ENCODE measurements at regions not wholly inside any gene's neighbourhood (a gene's known extent, or its start where the extent isn't known, plus 50 kb on each side); places are given as distances from the start of the nearest gene placed in this dataset.

DNA sequence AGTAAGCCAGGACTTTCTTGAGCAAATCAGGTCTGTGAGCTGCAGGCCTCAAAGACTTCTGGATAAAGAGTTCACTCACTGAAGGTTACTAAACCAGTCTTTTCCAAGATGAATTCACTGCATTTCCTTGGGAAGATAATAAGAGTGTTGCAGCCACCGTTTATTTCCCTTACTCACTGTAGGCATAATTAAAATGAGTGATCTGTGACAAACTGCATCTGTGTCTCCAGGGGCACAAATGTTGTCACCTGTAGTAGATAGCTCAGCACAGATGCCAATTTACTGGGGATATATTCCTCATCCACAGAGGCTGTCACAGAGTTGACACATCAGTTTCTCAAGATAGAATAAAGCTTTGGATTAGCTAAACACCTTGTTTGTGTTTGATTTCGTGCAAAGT is 580.2 kb downstream of the SPRY1 start:
- H3K27ac ChIP-seq: no peak overlapping the region
- TF ChIP-seq, protein P1, sequence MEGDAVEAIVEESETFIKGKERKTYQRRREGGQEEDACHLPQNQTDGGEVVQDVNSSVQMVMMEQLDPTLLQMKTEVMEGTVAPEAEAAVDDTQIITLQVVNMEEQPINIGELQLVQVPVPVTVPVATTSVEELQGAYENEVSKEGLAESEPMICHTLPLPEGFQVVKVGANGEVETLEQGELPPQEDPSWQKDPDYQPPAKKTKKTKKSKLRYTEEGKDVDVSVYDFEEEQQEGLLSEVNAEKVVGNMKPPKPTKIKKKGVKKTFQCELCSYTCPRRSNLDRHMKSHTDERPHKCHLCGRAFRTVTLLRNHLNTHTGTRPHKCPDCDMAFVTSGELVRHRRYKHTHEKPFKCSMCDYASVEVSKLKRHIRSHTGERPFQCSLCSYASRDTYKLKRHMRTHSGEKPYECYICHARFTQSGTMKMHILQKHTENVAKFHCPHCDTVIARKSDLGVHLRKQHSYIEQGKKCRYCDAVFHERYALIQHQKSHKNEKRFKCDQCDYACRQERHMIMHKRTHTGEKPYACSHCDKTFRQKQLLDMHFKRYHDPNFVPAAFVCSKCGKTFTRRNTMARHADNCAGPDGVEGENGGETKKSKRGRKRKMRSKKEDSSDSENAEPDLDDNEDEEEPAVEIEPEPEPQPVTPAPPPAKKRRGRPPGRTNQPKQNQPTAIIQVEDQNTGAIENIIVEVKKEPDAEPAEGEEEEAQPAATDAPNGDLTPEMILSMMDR (IDR thresholded peaks at IDR 0.05): no peak
- TF ChIP-seq ZFX (IDR thresholded peaks at IDR 0.05; ENCODE audit: borderline replicate concordance): no peak

DNA sequence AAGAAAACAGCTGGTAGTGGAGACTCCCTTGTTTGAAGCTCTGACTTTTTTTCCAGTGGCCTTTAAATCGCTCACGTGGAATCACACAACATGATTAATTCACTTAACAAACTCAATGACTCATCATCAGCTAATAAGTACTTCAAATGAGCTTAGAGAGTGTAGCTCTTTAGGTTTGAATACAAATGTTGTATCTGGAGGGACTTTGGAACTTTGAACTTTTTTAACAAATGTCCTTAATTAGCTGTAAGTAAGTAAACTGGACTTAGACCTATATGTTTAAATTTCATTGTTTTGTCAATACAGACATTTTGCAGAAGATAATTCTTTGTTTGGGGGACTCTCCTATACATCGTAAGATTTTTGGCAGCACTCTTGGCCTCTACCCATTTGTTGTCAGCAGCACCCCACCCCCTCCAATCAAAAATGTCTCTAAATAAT is 581.1 kb downstream of the SPRY1 start:
- no peak overlapping the region for H3K27ac ChIP-seq
- no peak for TF ChIP-seq ZFX (IDR thresholded peaks at IDR 0.05; ENCODE audit: borderline replicate concordance)
- TF ChIP-seq, protein P1 (IDR thresholded peaks at IDR 0.05): no peak

DNA sequence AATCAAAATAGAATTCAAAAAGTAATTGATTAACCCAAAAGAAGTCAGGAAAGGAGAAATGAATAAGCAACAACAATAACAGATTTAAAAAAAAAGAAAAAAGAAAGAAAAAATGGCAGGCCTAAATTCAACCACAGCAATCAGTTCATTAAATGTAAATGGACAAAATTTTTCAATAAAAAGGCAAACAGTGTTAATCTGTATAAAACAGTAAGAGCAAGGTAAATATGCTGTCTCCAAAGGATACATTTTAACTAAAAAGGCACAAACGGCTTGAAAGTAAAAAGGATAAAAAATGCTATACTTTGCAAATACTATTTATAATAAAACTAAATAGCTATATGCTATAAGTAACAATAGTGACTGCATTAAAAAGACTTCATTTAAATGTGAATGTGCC is 582.0 kb downstream of the SPRY1 start:
- H3K27ac ChIP-seq: no peak overlapping the region
- TF ChIP-seq, protein P1 (IDR thresholded peaks at IDR 0.05): no peak
- no peak for TF ChIP-seq ZFX (IDR thresholded peaks at IDR 0.05; ENCODE audit: borderline replicate concordance)

DNA sequence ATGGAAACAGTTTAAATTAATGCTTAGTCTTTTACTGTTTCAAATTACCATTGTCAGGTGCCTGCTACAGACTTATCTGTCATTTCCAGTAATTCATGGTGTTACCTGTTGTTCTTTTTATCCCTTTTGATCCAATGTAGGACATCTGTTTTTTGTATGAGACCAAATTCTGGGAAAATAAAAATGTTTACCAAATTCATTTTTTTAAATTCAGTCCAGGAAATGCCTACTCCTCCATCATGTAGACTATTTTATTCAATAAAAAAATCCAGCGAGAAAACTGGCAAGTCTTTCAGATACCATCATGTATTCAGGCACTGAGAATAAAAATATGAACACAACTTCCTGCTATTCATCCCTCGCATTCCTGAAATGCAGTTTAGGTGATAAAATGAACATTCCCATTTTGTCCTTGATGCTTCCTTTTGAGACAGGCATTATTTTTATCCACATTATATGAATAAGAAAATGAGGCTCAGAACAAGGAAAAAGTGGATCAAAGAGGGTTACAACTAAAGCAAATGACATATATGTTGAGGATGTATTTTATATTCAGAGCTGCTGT is 584.2 kb downstream of the SPRY1 start:
- H3K27ac ChIP-seq: no peak overlapping the region
- no peak for TF ChIP-seq ZFX (IDR thresholded peaks at IDR 0.05; ENCODE audit: borderline replicate concordance)
- TF ChIP-seq, protein P1 (IDR thresholded peaks at IDR 0.05): no peak

DNA sequence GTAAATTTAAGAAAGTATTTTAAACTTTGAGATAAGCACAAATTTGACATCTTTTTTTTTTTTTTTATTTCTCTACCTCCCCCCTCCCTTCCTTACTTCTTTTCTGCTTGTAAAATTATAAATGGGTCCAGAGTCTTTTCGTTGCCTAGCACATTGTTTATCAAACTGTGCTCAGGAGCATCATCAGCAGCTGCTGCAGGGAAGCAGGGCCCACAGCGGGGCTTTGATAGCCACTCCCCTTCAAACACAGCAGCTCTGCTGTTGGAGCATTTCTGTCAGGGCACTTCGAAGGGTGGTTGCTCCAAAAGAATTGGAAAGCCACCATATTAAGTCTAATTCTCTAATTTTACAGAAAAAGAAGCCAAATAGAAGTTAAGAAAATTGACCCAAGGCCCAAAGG is 588.3 kb downstream of the SPRY1 start:
- H3K27ac ChIP-seq: no peak overlapping the region
- no peak for TF ChIP-seq ZFX (IDR thresholded peaks at IDR 0.05; ENCODE audit: borderline replicate concordance)
- TF ChIP-seq, protein P1 (IDR thresholded peaks at IDR 0.05): no peak

DNA sequence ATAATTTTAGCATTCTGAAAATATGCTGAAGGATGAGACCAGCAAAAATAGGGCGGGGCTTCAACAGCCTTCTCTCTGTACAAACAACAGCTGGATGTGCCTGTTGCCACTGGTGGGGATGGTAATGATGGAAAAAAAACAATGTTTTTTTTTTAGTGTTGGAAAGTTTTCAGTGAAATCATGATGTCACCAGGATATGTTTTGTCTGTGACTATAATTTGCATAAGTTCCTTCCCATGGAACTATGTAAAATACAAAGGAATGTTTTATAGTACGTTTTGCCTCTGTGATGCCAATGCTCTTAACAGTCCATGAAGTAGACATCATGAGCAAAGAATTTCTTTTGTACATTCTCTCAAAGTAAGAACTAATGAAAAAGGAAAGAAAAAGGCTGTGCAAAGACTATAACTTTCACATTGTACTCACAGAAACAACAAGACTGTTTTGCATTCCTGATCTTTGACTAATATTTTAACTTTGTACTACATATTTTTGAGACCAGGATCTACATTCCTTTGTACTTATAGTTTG is 589.7 kb downstream of the SPRY1 start:
- H3K27ac ChIP-seq: no peak overlapping the region
- TF ChIP-seq, protein P1 (IDR thresholded peaks at IDR 0.05): no peak
- TF ChIP-seq ZFX (IDR thresholded peaks at IDR 0.05; ENCODE audit: borderline replicate concordance): no peak

DNA sequence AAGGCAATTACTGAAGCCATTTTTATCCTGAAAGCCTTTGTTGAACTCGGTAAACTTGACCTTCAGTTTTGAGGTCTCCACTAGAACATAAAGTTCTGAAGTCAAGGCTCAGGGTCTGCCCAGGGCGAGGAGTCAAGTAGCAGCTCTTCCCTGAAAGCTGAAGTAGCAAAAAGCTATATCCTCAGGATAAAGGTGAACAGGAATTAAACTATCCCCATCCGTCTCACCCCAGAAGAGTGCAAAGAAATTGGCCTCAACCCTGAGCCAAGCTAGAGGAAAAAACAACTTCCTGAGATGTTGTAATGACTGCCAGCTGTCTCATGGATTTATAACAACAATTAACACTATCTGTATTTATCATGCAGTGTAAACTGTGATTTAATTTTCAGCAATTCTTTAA is 590.8 kb downstream of the SPRY1 start:
- H3K27ac ChIP-seq: no peak overlapping the region
- TF ChIP-seq ZFX (IDR thresholded peaks at IDR 0.05; ENCODE audit: borderline replicate concordance): no peak
- TF ChIP-seq, protein P1 (IDR thresholded peaks at IDR 0.05): no peak

Measured in 22Rv1 (cell line).